ENCODE measurements at regions not wholly inside any gene's neighbourhood (a gene's known extent, or its start where the extent isn't known, plus 50 kb on each side); places are given as distances from the start of the nearest gene placed in this dataset.

GRCh38 chr20:24256307-24256706, 213.1 kb upstream of the SYNDIG1 start:
- H3K27ac Mint-ChIP-seq, result no peak overlapping the region
- H3K4me1 Mint-ChIP-seq, result no peaks in the 10 kb centered on the region
- no peak for DNase-seq
- H3K27me3 Mint-ChIP-seq (ENCODE audit: low read depth in 3 of 3), result peaks cover 0 to 3% (median 1%) of the 10 kb centered on the region in 3 donors
- no peaks in the 10 kb centered on the region for H3K36me3 Mint-ChIP-seq
- no peak overlapping the region for H3K4me3 Mint-ChIP-seq
- no peaks in the 10 kb centered on the region for H3K9me3 Mint-ChIP-seq

DNA sequence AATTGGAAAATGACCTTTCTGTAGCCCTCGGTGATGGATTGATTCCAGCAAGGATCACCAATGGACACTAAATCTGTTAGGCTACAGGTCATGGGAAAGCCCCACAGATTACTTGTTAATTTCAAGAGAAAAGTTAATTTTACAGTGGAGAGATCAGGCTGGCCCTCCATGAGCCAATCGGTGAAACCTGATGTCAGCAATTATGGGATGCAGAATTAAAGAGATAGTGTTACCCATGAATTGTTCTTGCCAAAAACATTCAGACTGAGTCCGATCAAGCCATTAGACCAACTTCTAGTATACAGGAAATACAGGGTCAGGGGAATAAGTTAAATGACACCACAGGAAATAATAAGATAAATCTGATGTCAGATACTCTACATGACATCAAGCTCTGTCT, 214.9 kb upstream of the SYNDIG1 start:
- no peak overlapping the region for H3K4me3 Mint-ChIP-seq
- no peak overlapping the region for H3K27ac Mint-ChIP-seq
- no peak for DNase-seq
- H3K9me3 Mint-ChIP-seq, result no peaks in the 10 kb centered on the region
- peaks cover 0 to 6% (median 0%) of the 10 kb centered on the region in 3 donors for H3K27me3 Mint-ChIP-seq (ENCODE audit: low read depth in 3 of 3)
- H3K36me3 Mint-ChIP-seq, result no peaks in the 10 kb centered on the region
- no peaks in the 10 kb centered on the region for H3K4me1 Mint-ChIP-seq

GRCh38 chr20:24253321-24253720, 216.1 kb upstream of the SYNDIG1 start:
- Mint-ChIP-seq H3K27me3 (ENCODE audit: low read depth in 3 of 3) (peaks cover 0 to 7% (median 0%) of the 10 kb centered on the region in 3 donors), H3K4me3 (no peak overlapping the region), H3K36me3 (no peaks in the 10 kb centered on the region)

DNA sequence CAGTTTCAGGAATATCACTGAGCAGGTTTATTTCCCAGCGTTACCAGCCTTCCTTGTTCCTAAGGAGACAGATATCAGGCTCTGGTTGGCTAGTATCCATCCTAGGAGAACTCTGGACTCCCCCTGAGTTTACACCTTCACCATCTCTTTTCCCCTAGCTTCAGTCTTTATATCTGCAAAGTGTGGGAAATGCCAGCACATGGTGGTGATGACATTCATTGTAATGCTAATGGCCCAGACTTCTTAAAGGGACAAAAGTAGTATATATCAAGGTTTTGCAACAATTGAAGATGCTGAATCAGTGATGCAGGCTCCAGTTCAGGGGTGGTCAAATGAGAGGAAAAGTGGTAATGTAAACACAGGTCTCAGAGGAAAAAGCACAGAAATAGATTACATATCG, 224.3 kb upstream of the SYNDIG1 start:
- no peaks in the 10 kb centered on the region for H3K4me1 Mint-ChIP-seq
- DNase-seq, result no peak
- no peak overlapping the region for H3K27ac Mint-ChIP-seq
- H3K9me3 Mint-ChIP-seq, result peaks cover 0 to 1% (median 0%) of the 10 kb centered on the region in 6 donors
- peaks cover 2 to 18% (median 10%) of the 10 kb centered on the region in 3 donors for H3K27me3 Mint-ChIP-seq (ENCODE audit: low read depth in 3 of 3)
- H3K36me3 Mint-ChIP-seq, result peaks cover 0 to 4% (median 0%) of the 10 kb centered on the region in 3 donors
- no peak overlapping the region for H3K4me3 Mint-ChIP-seq

More at GRCh38 chr20:24253321-24253720, 216.1 kb upstream of the SYNDIG1 start:
- no peaks in the 10 kb centered on the region for H3K9me3 Mint-ChIP-seq
- H3K27ac Mint-ChIP-seq, result no peak overlapping the region
- no peaks in the 10 kb centered on the region for H3K4me1 Mint-ChIP-seq
- no peak for DNase-seq

DNA sequence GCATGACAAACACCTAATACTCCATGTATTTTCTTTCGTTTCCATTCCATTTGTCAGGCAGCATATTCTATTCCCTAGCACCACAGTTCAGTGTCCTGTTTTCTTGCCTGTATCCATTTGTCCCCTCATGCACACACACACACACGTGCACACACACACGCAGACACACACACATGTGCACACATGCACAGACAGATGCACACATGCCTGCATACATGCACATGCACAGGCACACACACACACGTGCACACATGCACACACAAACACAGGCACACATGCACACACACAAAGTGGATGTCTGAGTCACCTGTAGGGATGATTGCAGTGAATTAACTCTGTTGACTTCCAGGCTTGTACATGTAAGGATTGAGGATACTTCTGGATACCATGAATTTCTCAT, 226.7 kb upstream of the SYNDIG1 start:
- H3K4me1 Mint-ChIP-seq, result no peaks in the 10 kb centered on the region
- peaks cover 6 to 13% (median 7%) of the 10 kb centered on the region in 3 donors for H3K27me3 Mint-ChIP-seq (ENCODE audit: low read depth in 3 of 3)
- DNase-seq, result no peak
- H3K27ac Mint-ChIP-seq, result no peak overlapping the region
- H3K9me3 Mint-ChIP-seq, result no peaks in the 10 kb centered on the region
- no peak overlapping the region for H3K4me3 Mint-ChIP-seq
- peaks cover 0 to 3% (median 0%) of the 10 kb centered on the region in 3 donors for H3K36me3 Mint-ChIP-seq

DNA sequence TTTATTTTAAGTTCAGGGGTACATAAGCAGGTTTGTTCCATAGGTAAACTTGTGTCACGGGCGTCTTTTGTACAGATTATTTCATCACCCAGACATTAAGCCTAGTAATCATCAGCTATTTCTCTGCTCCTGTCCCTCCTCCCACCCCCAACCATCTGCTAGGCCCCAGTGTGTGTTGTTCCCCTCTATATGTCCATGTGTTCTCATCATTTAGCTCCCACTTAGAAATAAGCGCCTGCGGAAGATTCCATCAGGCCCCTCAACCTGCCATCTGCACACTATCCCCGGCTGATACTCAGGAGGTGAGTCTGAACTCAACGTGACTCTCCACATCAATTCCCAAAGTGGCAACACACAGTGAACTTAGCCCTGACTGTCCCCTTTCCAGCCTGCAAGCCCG, 228.0 kb upstream of the SYNDIG1 start:
- no peak overlapping the region for H3K27ac Mint-ChIP-seq

DNA sequence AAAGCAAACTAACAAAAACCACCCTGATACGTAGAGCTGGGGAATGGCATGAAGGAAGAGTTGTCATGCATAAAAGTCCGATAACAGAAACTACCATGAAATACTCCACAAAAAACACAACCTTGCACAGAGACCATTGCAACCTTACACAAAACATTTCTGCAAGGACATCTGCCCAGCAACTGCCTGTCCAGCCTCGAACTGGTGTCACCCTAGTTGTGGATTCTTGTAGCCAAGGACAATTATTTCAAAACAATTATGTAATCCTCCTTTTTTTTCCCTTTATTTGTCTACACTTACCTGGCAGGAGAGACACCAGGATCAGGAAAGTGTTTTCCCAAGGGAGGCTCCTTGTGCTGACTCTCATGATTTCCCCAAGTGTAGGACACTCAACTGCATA, 232.5 kb upstream of the SYNDIG1 start:
- H3K4me3 Mint-ChIP-seq, result no peak overlapping the region
- peaks cover 2 to 9% (median 5%) of the 10 kb centered on the region in 3 donors for H3K27me3 Mint-ChIP-seq (ENCODE audit: low read depth in 3 of 3)
- H3K36me3 Mint-ChIP-seq, result no peaks in the 10 kb centered on the region
- no peaks in the 10 kb centered on the region for H3K4me1 Mint-ChIP-seq
- no peaks in the 10 kb centered on the region for H3K9me3 Mint-ChIP-seq
- no peak for DNase-seq
- H3K27ac Mint-ChIP-seq, result no peak overlapping the region

More for the DNA sequence above, 228.0 kb upstream of the SYNDIG1 start:
- DNase-seq, result no peak
- Mint-ChIP-seq H3K36me3 (no peaks in the 10 kb centered on the region), H3K27me3 (ENCODE audit: low read depth in 3 of 3) (peaks cover 4 to 8% (median 6%) of the 10 kb centered on the region in 3 donors), H3K4me1 (no peaks in the 10 kb centered on the region), H3K9me3 (no peaks in the 10 kb centered on the region), H3K4me3 (no peak overlapping the region)

GRCh38 chr20:24236201-24236600, 233.2 kb upstream of the SYNDIG1 start:
- Mint-ChIP-seq H3K4me1 (no peaks in the 10 kb centered on the region), H3K4me3 (no peak overlapping the region), H3K27ac (no peak overlapping the region), H3K27me3 (ENCODE audit: low read depth in 3 of 3) (peaks cover 2 to 9% (median 5%) of the 10 kb centered on the region in 3 donors), H3K9me3 (no peaks in the 10 kb centered on the region), H3K36me3 (no peaks in the 10 kb centered on the region)
- DNase-seq, result no peak

DNA sequence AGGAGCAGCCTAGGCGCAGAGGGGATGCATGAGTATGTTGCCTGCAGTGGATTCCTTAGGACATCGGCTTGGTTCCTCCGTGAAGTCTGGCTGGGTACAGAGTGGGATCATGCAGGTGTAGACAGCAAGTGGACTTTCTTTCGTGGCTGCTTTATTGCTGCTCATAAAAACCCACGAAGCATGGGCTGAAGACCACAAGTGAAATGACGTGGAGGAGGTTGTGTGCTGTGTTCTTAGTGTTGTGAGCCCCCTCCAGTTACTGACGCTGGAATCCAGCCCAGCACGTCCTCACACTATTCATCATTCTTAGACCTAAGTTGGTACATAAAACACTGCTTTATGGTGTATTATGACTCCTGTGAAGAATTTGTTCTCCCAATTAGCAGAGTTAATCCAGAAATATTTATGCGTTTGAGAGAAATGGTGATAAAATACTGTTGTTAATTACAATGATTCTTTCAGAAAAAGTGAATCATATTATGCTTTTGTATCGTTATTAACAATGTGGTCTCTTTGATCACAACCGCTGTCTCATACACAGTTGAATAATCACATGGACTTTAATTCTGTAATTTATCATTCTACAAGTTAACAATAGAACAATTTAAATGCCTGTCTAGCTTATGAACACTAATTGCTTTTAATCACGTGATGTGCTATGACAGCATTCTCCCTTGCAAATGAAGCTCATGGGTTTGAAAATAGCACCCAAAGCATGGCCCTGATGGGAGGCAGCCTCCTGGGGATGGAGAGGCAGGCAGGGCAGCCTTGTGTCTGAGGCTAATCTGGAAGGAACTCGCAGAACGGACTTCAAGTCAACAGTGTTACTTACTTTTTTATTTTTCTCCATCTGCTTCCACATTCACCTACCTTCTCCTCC, 233.9 kb upstream of the SYNDIG1 start:
- H3K27ac Mint-ChIP-seq, result no peak overlapping the region
- H3K9me3 Mint-ChIP-seq, result no peaks in the 10 kb centered on the region
- H3K36me3 Mint-ChIP-seq, result no peaks in the 10 kb centered on the region
- peaks cover 2 to 9% (median 5%) of the 10 kb centered on the region in 3 donors for H3K27me3 Mint-ChIP-seq (ENCODE audit: low read depth in 3 of 3)
- no peaks in the 10 kb centered on the region for H3K4me1 Mint-ChIP-seq
- no peak overlapping the region for H3K4me3 Mint-ChIP-seq
- DNase-seq, result no peak

DNA sequence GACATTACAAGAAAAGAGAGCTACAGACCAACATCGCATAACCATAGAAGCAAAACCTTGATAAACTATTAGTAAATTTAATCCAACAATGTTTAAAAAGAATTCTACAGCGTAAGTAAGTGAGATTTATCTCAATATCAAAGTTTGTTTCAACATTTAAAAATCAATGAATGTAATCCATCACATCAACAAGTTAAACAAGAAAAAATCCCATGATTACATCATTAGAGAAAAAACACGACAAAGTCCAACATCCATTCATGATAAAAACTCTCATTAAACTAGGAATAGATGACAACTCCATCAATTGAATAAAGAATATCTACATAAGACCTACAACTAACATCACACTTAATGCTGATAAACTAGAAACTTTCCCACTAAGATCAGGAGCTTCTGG, 239.0 kb upstream of the GGTLC1 start:
- H3K36me3 Mint-ChIP-seq, result no peaks in the 10 kb centered on the region
- no peak overlapping the region for H3K4me3 Mint-ChIP-seq
- H3K9me3 Mint-ChIP-seq, result peaks cover 0 to 2% (median 0%) of the 10 kb centered on the region in 6 donors
- no peak for DNase-seq
- H3K27ac Mint-ChIP-seq, result no peak overlapping the region
- H3K4me1 Mint-ChIP-seq, result no peaks in the 10 kb centered on the region
- H3K27me3 Mint-ChIP-seq (ENCODE audit: low read depth in 3 of 3), result peaks cover 0 to 13% (median 4%) of the 10 kb centered on the region in 3 donors

- Mint-ChIP-seq H3K4me1 (peaks cover 0 to 2% of the 10 kb centered on the region in 2 donors), H3K9me3 (peaks cover 0 to 9% (median 2%) of the 10 kb centered on the region in 6 donors), H3K27me3 (ENCODE audit: low read depth in 3 of 3) (peaks cover 15 to 27% (median 22%) of the 10 kb centered on the region in 3 donors), H3K27ac (no peak overlapping the region), H3K4me3 (no peak overlapping the region), H3K36me3 (no peaks in the 10 kb centered on the region)
- no peak for DNase-seq
Measured at GRCh38 chr20:24212494-24212893, 223.9 kb upstream of the GGTLC1 start.

GRCh38 chr20:24211972-24212371, 223.4 kb upstream of the GGTLC1 start:
- no peak overlapping the region for H3K27ac Mint-ChIP-seq
- H3K27me3 Mint-ChIP-seq (ENCODE audit: low read depth in 3 of 3), result peaks cover 15 to 28% (median 23%) of the 10 kb centered on the region in 3 donors
- no peaks in the 10 kb centered on the region for H3K36me3 Mint-ChIP-seq
- peaks cover 0 to 8% (median 2%) of the 10 kb centered on the region in 6 donors for H3K9me3 Mint-ChIP-seq
- no peak overlapping the region for H3K4me3 Mint-ChIP-seq
- no peak for DNase-seq
- peaks cover 0 to 2% of the 10 kb centered on the region in 2 donors for H3K4me1 Mint-ChIP-seq

DNA sequence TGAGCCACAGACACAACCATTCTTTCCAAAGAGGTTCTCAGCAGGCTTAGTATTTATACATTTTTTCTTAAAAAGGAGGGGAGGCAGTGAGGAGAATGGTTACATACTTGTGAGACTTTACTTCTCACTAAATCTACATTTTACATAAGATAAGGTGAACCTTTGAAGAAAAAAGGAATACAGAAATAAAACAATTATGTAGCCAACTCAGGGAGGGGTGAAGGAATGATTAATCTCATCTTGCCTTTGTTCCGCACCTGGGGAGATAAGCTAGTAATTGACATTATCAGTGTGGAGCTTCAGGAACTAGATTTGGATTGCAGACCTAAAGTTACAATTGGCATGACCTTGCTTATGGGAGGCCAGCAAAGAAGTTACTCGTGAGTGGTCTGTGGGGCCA, 221.8 kb upstream of the GGTLC1 start:
- H3K4me3 Mint-ChIP-seq, result no peak overlapping the region
- H3K9me3 Mint-ChIP-seq, result peaks cover 0 to 1% (median 0%) of the 10 kb centered on the region in 6 donors
- no peak overlapping the region for H3K27ac Mint-ChIP-seq
- H3K27me3 Mint-ChIP-seq (ENCODE audit: low read depth in 3 of 3), result peaks cover 13 to 27% (median 17%) of the 10 kb centered on the region in 3 donors
- no peak for DNase-seq
- no peaks in the 10 kb centered on the region for H3K36me3 Mint-ChIP-seq
- H3K4me1 Mint-ChIP-seq, result peaks cover 0 to 2% of the 10 kb centered on the region in 2 donors

GRCh38 chr20:24208652-24209051, 220.1 kb upstream of the GGTLC1 start:
- H3K9me3 Mint-ChIP-seq, result peaks cover 0 to 1% (median 0%) of the 10 kb centered on the region in 6 donors
- H3K27ac Mint-ChIP-seq, result no peak overlapping the region
- no peak for DNase-seq
- peaks cover 0 to 3% (median 0%) of the 10 kb centered on the region in 3 donors for H3K36me3 Mint-ChIP-seq
- peaks cover 11 to 25% (median 17%) of the 10 kb centered on the region in 3 donors for H3K27me3 Mint-ChIP-seq (ENCODE audit: low read depth in 3 of 3)
- H3K4me1 Mint-ChIP-seq, result peaks cover 0 to 2% of the 10 kb centered on the region in 2 donors
- no peak overlapping the region for H3K4me3 Mint-ChIP-seq
